ENCODE measurements at regions not wholly inside any gene's neighbourhood (a gene's known extent, or its start where the extent isn't known, plus 50 kb on each side); places are given as distances from the start of the nearest gene placed in this dataset.

DNA sequence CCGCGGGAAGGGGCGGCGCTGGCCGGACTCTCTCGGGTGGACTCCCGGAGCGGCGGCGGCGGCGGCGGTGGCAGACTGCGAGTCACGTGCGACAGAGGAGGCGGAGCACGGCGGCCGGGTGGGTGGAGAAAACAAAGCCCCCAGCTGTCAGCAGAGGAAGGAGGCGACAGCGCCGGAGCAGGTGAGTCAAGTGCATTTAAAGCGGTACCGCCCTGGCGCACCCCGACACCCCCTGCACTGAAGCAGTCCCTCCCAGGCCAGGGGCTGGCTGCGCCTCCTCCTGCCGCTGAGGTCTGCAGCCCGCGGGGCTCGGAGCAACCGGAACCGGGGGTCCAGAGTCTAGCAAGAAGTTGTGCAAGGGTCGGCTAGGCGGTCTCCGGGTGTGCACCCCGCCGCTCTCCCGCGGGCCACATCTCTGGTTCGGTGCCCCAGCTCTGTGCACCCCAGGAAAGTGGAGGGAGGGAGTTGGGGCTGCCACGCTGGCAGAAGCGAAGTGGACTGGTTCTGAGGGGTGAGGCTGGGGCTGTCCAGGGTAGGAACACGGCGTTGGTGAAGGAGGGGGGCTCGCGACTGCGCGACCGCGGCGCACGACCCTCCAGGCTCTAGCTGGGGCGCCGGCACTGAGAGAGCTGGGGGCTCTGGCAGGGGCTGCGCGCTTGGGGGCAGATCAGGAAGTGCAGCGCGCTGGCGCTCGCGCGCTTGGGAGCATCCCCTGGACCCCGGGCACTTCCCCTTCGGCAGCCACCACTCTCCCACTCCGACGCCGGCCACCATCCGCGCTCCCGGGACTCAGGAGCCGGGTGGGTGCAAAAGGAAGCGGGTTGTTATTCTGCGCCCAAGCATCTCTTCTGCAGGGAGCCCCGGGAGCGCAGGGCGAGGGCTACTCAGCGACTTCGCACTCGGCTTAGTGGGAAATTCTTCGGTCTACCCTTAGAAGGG, 64.0 kb upstream of the MAPRE2 start:
- H3K27ac ChIP-seq, result peak overlapping the region in 17 of 21 experiments; percentile 2 to 82 (median 59)

DNA sequence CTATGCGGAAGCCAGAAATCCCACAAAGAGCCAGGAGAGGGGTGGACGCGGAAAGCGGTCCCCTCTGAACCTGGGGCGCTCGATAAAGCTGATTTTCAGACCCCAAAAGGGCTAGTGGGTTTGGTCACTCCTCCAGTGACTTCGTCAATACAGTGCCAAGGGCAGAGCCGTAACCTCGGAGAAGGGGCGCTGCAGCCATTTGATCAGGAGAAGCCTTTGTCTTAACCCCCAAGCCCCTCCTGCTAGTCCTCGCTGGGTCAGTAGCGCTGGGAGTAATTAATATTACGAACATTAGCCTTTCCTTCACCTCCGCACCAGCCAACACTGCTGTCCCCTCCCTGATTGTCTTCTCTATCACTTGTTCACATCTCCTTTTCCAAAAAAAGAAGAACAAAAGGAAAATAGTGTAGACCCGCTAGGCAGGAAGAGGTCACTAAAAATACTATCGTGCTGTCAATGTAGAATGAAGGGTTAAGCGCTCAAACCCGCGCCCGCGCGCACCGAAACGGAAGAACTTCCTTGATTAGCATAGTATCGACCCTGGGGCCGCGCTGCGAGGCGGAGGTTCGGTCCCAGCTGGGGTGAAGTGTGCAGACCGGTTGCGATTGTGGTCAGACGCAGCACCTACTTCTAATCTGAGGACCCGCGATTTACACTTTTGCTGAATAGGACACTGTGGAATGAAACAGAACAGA, 63.2 kb upstream of the MAPRE2 start:
- Histone ChIP-seq H3K4me3 (peak overlapping the region; percentile 48 to 63 (median 57)), H3K27ac (peak overlapping the region in 18 of 21 experiments; percentile 16 to 82 (median 58))

More for the DNA sequence above, 64.0 kb upstream of the MAPRE2 start:
- peak overlapping the region; percentile 48 to 63 (median 57) for H3K4me3 ChIP-seq

GRCh38 chr18:34978533-34978893, 62.7 kb upstream of the MAPRE2 start:
- Histone ChIP-seq H3K27ac (peak overlapping the region in 18 of 21 experiments; percentile 6 to 82 (median 56)), H3K4me3 (peak overlapping the region; percentile 48 to 63 (median 57))

DNA sequence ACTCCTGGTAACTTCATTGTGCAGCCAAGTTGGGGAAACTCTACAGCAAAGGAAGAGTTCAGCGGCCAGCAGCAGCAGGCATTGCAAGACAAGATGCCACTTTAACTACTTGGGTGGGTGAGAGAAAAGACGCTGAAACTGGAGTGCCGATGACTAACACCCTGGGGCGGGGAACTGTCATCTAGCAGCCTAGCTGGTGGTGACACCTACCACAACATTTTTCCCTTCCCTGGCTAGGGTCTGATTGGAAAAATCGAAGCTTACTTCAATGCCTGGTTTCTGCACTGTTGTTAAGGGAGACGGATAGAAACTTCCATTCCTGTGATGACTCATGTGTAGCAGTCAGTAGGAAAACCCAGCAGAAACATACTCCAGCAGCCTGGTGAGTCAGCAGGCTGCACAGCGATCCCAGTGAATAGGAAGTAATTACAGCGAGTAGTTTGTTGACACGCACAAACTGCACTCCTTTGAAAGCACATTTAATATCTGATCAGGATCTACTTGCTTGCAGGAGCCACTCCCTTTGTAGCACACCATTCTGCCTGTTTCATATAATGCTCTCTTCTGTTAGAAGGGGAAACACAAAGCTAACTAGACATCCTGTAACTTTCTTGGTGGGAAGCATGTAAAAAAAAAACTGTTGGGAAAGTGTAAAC, 62.1 kb upstream of the MAPRE2 start:
- peak overlapping the region in 18 of 21 experiments; percentile 6 to 82 (median 56) for H3K27ac ChIP-seq

DNA sequence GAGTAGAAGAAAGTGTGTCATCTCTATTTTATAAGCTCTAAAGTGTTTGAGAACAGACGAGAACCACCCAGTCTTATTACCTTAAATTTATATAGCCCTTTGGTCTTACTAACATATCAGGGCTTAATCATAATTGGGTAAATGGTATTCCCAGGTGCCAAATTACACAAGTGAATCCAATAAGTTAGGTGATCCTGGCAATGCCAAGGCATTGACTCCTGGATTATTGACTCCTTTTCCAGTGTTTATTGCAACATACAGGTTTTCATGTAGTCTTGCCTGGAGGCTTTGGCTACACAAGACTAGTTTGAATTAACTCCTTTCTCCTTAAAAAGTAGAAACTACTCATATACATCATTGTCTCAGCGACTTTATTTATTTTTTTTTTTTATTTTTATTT, 59.7 kb upstream of the MAPRE2 start:
- no peak overlapping the region for H3K27ac ChIP-seq
- no peak overlapping the region for H3K4me3 ChIP-seq

More for the DNA sequence above, 62.1 kb upstream of the MAPRE2 start:
- H3K4me3 ChIP-seq, result peak overlapping the region; percentile 48 to 63 (median 57)

- no peak overlapping the region for H3K27ac ChIP-seq
- H3K4me3 ChIP-seq, result no peak overlapping the region
These were observed 55.2 kb upstream of the MAPRE2 start for GRCh38 chr18:34985963-34986362.

- no peak overlapping the region for H3K4me3 ChIP-seq
- peak overlapping the region in 1 of 21 experiments; percentile 29 for H3K27ac ChIP-seq
These were observed 50.6 kb upstream of the MAPRE2 start for GRCh38 chr18:34990597-34990996.

- Histone ChIP-seq H3K27ac (peak overlapping the region in 2 of 21 experiments; percentile 15 to 29), H3K4me3 (no peak overlapping the region)
These were observed 50.1 kb upstream of the MAPRE2 start for GRCh38 chr18:34991152-34991551.
